Breast epithelium (tissue), 3 donors: ENCODE measurements at regions not wholly inside any gene's neighbourhood (a gene's known extent, or its start where the extent isn't known, plus 50 kb on each side); places are given as distances from the start of the nearest gene placed in this dataset.

Source experiments
- CTCF ChIP-seq, 3 donors: fragments of 450-650 bp; IDR thresholded peaks; one replicate each; pipeline ENCODE4 v1.5.1; 2016 to 2017; ENCODE audit warnings: antibody characterized with exemption in 3 of 3, mild to moderate bottlenecking in 3 of 3, moderate library complexity in 3 of 3
- POLR2A ChIP-seq: fragments of 450-650 bp; IDR thresholded peaks from one replicate; pipeline ENCODE4 v1.6.1; 2016; ENCODE audit warnings: antibody characterized with exemption, mild to moderate bottlenecking, moderate library complexity
- POLR2AphosphoS5 ChIP-seq, 3 donors: sonication (generic); formaldehyde crosslinking; IDR thresholded peaks; one replicate each; pipeline ENCODE4 v1.6.1; 2017; ENCODE audit warnings: antibody characterized with exemption in 3 of 3

- no peak for TF ChIP-seq CTCF (IDR thresholded peaks at IDR 0.05)
- TF ChIP-seq POLR2AphosphoS5 (IDR thresholded peaks at IDR 0.05): no peak
- TF ChIP-seq POLR2A: no peak
Observed at GRCh38 chr14:101616202-101616601, 54.9 kb downstream of the DIO3 start.
